NCI-H187 (cell line): ENCODE measurements at regions not wholly inside any gene's neighbourhood (a gene's known extent, or its start where the extent isn't known, plus 50 kb on each side); places are given as distances from the start of the nearest gene placed in this dataset.
A peak's percentile ranks its signal among the peaks of the same experiment; 100 is the strongest.

ENCODE experiments used
- DNase-seq, 2 experiments: peaks; one replicate each; lab custom pipeline; 2025; lab: John Stamatoyannopoulos, UW

GRCh38 chr5:5005353-5005752 is 134.8 kb upstream of the ADAMTS16 start:
- DNase-seq: no peak

GRCh38 chr5:5006548-5006947 is 133.6 kb upstream of the ADAMTS16 start:
- no peak for DNase-seq

GRCh38 chr5:5009240-5009639 is 130.9 kb upstream of the ADAMTS16 start:
- DNase-seq: no peak

- DNase-seq: no peak
These were observed 129.0 kb upstream of the ADAMTS16 start for GRCh38 chr5:5011151-5011550.

GRCh38 chr5:5014586-5015235 is 125.4 kb upstream of the ADAMTS16 start:
- no peak for DNase-seq

- no peak for DNase-seq
These were observed 122.1 kb upstream of the ADAMTS16 start for GRCh38 chr5:5017827-5018577.

GRCh38 chr5:5018578-5018970 is 121.6 kb upstream of the ADAMTS16 start:
- DNase-seq: no peak

GRCh38 chr5:5021436-5021835 is 118.7 kb upstream of the ADAMTS16 start:
- no peak for DNase-seq

GRCh38 chr5:5025098-5025773 is 114.9 kb upstream of the ADAMTS16 start:
- DNase-seq: no peak

- peak; percentile 33 to 48 for DNase-seq
These were observed 114.2 kb upstream of the ADAMTS16 start for GRCh38 chr5:5025774-5026408.

GRCh38 chr5:5026409-5026785 is 113.7 kb upstream of the ADAMTS16 start:
- DNase-seq: no peak

- DNase-seq: no peak
These were observed 108.5 kb upstream of the ADAMTS16 start for GRCh38 chr5:5031665-5032064.

- DNase-seq: no peak
These were observed 102.5 kb upstream of the ADAMTS16 start for GRCh38 chr5:5037674-5038073.

GRCh38 chr5:5039918-5040317 is 100.2 kb upstream of the ADAMTS16 start:
- no peak for DNase-seq

GRCh38 chr5:5040712-5041111 is 99.4 kb upstream of the ADAMTS16 start:
- no peak for DNase-seq

GRCh38 chr5:5042806-5043205 is 97.3 kb upstream of the ADAMTS16 start:
- DNase-seq: no peak

- DNase-seq: no peak
These were observed 96.8 kb upstream of the ADAMTS16 start for GRCh38 chr5:5043346-5043745.

GRCh38 chr5:5044247-5044840 is 95.8 kb upstream of the ADAMTS16 start:
- no peak for DNase-seq

GRCh38 chr5:5046680-5047502 is 93.2 kb upstream of the ADAMTS16 start:
- no peak for DNase-seq

- no peak for DNase-seq
These were observed 89.3 kb upstream of the ADAMTS16 start for GRCh38 chr5:5050801-5051200.

GRCh38 chr5:5055712-5056111 is 84.4 kb upstream of the ADAMTS16 start:
- DNase-seq: no peak
